Liver (tissue), 3 donors: ENCODE measurements at regions not wholly inside any gene's neighbourhood (a gene's known extent, or its start where the extent isn't known, plus 50 kb on each side); places are given as distances from the start of the nearest gene placed in this dataset.

Experiments
- CTCF ChIP-seq: fragments of 150-350 bp; IDR thresholded peaks from 2 replicates; pipeline ENCODE4 v1.5.1; 2017; ENCODE audit warnings: improper control_type of control experiment, low read depth, low read length; ENCODE audit not compliant: missing input control
- EGR1 ChIP-seq, 2 donors: IDR thresholded peaks; 2 replicates each; pipeline ENCODE4 v1.6.1; 2016 to 2018; ENCODE audit warnings: antibody characterized with exemption in 2 of 2, low read depth in 2 of 2
- GABPA ChIP-seq, 2 donors: IDR thresholded peaks in 1 of 2; conservative IDR thresholded peaks in 1 of 2; 2 replicates each; pipeline ENCODE4 v1.6.1; 2016; ENCODE audit warnings: antibody characterized with exemption in 2 of 2, mild to moderate bottlenecking in 1 of 2, moderate library complexity in 1 of 2
- JUND ChIP-seq, 2 donors: IDR thresholded peaks; 2 replicates each; pipeline ENCODE4 v1.6.1; 2016; ENCODE audit warnings: antibody characterized with exemption in 2 of 2
- MAX ChIP-seq: IDR thresholded peaks from 2 replicates; pipeline ENCODE4 v1.6.1; 2016; ENCODE audit warnings: antibody characterized with exemption
- NR2F2 ChIP-seq: IDR thresholded peaks from 2 replicates; pipeline ENCODE4 v1.6.1; 2016; ENCODE audit warnings: antibody characterized with exemption
- RAD21 ChIP-seq, 2 donors: IDR thresholded peaks; 2 replicates each; pipeline ENCODE4 v1.6.1; 2016; ENCODE audit warnings: antibody characterized with exemption in 2 of 2, mild to moderate bottlenecking in 2 of 2
- SP1 ChIP-seq: IDR thresholded peaks from 2 replicates; pipeline ENCODE4 v1.6.1; 2018; ENCODE audit warnings: antibody characterized with exemption, mild to moderate bottlenecking
- TAF1 ChIP-seq: conservative IDR thresholded peaks from 2 replicates; pipeline ENCODE4 v1.6.1; 2016; ENCODE audit warnings: antibody characterized with exemption, mild to moderate bottlenecking
- YY1 ChIP-seq: IDR thresholded peaks from 2 replicates; pipeline ENCODE4 v1.6.1; 2016; ENCODE audit warnings: antibody characterized with exemption, mild to moderate bottlenecking
- TF ChIP-seq, protein P1 (sequence below): IDR thresholded peaks from 2 replicates; pipeline ENCODE4 v1.6.1; 2016; ENCODE audit warnings: antibody characterized with exemption, mild to moderate bottlenecking
- TF ChIP-seq, protein P2 (sequence below): IDR thresholded peaks from 2 replicates; pipeline ENCODE4 v1.6.1; 2016; ENCODE audit warnings: antibody characterized with exemption
- TF ChIP-seq, protein P3 (sequence below): IDR thresholded peaks from 2 replicates; pipeline ENCODE4 v1.6.1; 2016; ENCODE audit warnings: antibody characterized with exemption
- donor health status: healthy.
- donor health status: healthy.

DNA sequence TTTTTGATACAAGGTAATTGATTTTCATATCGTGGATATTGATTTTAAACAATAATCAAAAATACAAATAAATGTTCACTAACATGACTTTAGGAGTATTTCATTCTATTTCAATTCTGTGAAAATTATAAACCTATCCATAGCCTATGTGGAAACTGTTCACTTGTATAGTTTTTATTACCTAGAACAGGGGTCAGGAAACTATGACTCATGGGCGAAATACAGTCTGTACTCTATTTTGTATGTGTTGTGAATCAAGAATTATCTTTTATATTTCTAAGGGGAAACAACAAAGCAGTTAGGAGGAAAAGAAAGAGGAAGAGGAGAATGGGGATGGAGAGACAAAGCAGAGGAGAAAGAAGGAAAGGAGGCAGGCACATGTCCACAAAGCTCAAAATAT is 181.7 kb upstream of the VRK2 start:
- TF ChIP-seq CTCF, result no peak
- TF ChIP-seq, protein P1, sequence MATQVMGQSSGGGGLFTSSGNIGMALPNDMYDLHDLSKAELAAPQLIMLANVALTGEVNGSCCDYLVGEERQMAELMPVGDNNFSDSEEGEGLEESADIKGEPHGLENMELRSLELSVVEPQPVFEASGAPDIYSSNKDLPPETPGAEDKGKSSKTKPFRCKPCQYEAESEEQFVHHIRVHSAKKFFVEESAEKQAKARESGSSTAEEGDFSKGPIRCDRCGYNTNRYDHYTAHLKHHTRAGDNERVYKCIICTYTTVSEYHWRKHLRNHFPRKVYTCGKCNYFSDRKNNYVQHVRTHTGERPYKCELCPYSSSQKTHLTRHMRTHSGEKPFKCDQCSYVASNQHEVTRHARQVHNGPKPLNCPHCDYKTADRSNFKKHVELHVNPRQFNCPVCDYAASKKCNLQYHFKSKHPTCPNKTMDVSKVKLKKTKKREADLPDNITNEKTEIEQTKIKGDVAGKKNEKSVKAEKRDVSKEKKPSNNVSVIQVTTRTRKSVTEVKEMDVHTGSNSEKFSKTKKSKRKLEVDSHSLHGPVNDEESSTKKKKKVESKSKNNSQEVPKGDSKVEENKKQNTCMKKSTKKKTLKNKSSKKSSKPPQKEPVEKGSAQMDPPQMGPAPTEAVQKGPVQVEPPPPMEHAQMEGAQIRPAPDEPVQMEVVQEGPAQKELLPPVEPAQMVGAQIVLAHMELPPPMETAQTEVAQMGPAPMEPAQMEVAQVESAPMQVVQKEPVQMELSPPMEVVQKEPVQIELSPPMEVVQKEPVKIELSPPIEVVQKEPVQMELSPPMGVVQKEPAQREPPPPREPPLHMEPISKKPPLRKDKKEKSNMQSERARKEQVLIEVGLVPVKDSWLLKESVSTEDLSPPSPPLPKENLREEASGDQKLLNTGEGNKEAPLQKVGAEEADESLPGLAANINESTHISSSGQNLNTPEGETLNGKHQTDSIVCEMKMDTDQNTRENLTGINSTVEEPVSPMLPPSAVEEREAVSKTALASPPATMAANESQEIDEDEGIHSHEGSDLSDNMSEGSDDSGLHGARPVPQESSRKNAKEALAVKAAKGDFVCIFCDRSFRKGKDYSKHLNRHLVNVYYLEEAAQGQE, result no peak
- TF ChIP-seq YY1, result no peak
- TF ChIP-seq MAX, result no peak
- TF ChIP-seq, protein P2, sequence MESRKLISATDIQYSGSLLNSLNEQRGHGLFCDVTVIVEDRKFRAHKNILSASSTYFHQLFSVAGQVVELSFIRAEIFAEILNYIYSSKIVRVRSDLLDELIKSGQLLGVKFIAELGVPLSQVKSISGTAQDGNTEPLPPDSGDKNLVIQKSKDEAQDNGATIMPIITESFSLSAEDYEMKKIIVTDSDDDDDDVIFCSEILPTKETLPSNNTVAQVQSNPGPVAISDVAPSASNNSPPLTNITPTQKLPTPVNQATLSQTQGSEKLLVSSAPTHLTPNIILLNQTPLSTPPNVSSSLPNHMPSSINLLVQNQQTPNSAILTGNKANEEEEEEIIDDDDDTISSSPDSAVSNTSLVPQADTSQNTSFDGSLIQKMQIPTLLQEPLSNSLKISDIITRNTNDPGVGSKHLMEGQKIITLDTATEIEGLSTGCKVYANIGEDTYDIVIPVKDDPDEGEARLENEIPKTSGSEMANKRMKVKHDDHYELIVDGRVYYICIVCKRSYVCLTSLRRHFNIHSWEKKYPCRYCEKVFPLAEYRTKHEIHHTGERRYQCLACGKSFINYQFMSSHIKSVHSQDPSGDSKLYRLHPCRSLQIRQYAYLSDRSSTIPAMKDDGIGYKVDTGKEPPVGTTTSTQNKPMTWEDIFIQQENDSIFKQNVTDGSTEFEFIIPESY, result no peak
- TF ChIP-seq RAD21 (IDR thresholded peaks at IDR 0.05), result no peak
- no peak for TF ChIP-seq EGR1 (IDR thresholded peaks at IDR 0.05; ENCODE audit: low read depth in 2 of 2)
- TF ChIP-seq TAF1, result no peak
- no peak for TF ChIP-seq GABPA (IDR thresholded peaks at IDR 0.05 in 1 of 2, conservative IDR thresholded peaks at IDR 0.05 in 1 of 2)
- TF ChIP-seq SP1, result no peak
- TF ChIP-seq NR2F2, result no peak
- TF ChIP-seq JUND (IDR thresholded peaks at IDR 0.05), result no peak
- TF ChIP-seq, protein P3, sequence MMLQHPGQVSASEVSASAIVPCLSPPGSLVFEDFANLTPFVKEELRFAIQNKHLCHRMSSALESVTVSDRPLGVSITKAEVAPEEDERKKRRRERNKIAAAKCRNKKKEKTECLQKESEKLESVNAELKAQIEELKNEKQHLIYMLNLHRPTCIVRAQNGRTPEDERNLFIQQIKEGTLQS, result no peak
